Epithelial cell of esophagus (primary cell): ENCODE measurements at regions not wholly inside any gene's neighbourhood (a gene's known extent, or its start where the extent isn't known, plus 50 kb on each side); places are given as distances from the start of the nearest gene placed in this dataset.

Source experiments
- DNase-seq: peaks from one replicate; pipeline ENCODE4 v3.0.0; 2010; ENCODE audit warnings: low read depth
- H3K4me3 ChIP-seq: 2 replicates; pipeline ENCODE4 v1.5.1; 2011; ENCODE audit warnings: mild to moderate bottlenecking, low read length, control low read depth
- CTCF ChIP-seq: IDR thresholded peaks from 2 replicates; pipeline ENCODE4 v1.5.1; 2011; ENCODE audit warnings: low read depth, mild to moderate bottlenecking, low read length, control low read depth, inconsistent platforms; ENCODE audit not compliant: insufficient read depth; ENCODE audit errors: missing control alignments

- no peak for DNase-seq
- no peak overlapping the region for H3K4me3 ChIP-seq
- TF ChIP-seq CTCF, result no peak
Measured at GRCh38 chr1:112806090-112806642, 91.0 kb upstream of the PPM1J start.

DNA sequence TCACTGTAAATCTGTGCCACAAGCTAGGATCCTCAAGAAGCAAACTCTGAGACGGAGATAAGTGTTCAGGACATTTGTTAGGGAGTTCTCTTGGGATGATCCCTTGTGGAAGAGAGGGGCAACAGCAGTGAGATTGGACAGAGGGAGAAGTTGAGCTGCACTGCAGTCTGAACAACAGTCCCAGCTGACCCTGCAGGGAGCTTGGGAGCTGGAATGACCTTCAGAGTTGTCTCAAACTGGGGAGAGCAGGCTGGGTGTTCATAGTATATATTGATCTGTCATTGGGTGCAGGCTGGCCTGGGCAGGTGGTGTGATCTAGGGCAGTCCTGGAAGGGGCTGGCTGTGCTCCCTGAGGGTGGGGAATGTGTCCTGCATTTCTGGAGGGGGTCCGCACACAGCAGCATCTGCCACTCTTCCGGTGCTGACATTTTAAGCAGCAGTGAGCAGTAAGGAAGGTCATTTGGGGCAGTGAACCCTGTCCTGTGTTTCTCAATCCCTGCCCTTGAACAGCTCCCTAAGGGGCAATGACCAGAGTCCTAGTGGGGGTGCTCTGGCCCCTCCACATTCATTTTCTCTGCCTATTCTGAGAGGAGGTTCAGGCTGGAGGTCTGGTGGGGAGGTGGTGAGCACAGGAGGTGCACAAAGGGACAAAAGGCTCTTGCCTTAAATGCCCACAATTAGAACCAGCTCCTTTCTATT, 90.2 kb upstream of the PPM1J start:
- no peak overlapping the region for H3K4me3 ChIP-seq
- no peak for TF ChIP-seq CTCF
- no peak for DNase-seq

- DNase-seq, result peak; percentile 83
- TF ChIP-seq CTCF, result peak; percentile 95
- H3K4me3 ChIP-seq, result no peak overlapping the region
Measured at GRCh38 chr1:112803906-112804762, 89.0 kb upstream of the PPM1J start.

DNA sequence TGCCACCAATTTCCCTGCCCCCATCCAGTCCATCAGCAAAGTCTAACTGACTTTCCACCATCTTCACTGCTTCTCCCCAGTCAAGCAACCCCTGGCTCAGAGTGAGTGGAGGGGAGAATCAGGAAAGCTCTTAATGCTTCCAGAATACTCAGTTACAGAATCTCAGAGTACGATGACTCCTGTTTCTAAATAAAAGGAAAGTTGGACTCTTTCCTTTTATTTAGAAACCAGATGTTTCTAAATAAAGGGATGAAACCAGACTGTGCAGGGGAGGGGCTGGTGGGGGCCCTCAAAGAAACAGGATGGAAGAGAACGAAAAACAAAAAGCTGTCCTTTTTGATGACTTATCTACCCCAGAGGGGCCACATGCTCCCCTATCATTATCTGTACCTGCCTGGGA, 85.2 kb upstream of the PPM1J start:
- no peak for TF ChIP-seq CTCF
- no peak for DNase-seq
- H3K4me3 ChIP-seq, result no peak overlapping the region

DNA sequence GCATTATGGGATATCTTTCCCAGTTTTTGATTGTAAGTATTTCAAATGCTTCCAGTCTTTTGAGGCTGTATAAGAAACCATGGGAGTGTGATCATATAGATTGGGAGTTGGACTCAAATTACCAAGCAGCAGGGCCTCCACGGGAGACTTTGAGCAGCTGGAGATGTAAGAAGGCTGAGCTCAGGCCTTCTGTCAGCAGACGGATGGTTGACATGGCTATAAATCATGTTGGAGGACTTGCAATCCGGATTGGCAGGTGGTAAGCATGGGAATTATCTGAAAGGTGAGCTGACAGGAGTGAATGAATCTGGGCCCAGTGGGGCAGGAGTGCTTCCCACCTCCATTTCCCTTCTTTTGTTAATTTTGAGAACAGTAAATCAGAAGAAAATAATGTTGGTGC, 83.2 kb upstream of the PPM1J start:
- no peak overlapping the region for H3K4me3 ChIP-seq
- DNase-seq, result no peak
- no peak for TF ChIP-seq CTCF

DNA sequence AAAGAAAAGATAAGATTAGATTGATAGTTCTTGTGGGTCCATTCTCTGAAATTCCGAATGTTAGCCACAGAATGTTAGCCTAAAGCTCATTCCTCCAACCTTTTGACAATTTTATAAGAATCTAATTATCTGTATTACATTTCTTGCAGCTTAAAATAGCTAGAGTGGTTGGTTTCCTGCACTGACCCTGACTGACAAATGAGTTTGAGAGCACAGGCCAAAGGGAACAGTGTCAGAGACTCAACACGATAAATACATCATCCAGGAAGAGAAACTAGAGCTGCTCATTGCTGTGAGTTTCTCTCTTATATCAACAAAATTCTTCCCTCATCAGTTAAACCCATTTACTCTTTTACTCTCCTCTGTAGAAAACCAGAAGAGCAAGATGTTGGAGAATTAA, 82.1 kb upstream of the PPM1J start:
- DNase-seq, result no peak
- no peak for TF ChIP-seq CTCF
- H3K4me3 ChIP-seq, result no peak overlapping the region
